ENCODE measurements at regions not wholly inside any gene's neighbourhood (a gene's known extent, or its start where the extent isn't known, plus 50 kb on each side); places are given as distances from the start of the nearest gene placed in this dataset.
A peak's percentile ranks its signal among the peaks of the same experiment; 100 is the strongest.
"Not testable (repeated sequence)": the region's sequence is repeated elsewhere in the genome, so short reads cannot be mapped to it uniquely, and the experiment has no call there.

- DNase-seq, result no peak
These were observed 99.0 kb upstream of the CDYL start for GRCh38 chr6:4677011-4677750.

- DNase-seq, result no peak
These were observed 100.2 kb upstream of the CDYL start for GRCh38 chr6:4676016-4676415.

GRCh38 chr6:4675121-4675520, 101.1 kb upstream of the CDYL start:
- no peak for DNase-seq

DNA sequence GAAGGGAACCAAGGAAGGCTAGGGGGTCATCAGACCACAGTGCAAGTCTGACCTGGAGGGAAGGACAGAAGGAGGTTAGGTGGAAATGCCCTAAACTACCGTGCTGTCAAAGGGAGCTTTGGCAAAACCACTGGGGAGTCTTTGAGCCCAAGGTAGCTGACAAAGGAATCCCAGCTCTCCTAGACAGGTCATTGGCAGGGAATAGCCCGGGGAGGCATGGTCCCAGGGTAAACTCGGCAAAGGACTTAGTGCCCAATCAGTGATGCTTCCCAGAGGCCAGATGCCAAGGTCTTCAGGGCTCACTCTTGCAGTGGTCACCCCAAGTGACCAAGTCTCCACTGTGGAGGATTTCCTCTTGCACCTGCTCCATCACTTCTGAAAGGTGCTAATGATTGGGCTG, 102.3 kb upstream of the CDYL start:
- DNase-seq, result no peak

DNA sequence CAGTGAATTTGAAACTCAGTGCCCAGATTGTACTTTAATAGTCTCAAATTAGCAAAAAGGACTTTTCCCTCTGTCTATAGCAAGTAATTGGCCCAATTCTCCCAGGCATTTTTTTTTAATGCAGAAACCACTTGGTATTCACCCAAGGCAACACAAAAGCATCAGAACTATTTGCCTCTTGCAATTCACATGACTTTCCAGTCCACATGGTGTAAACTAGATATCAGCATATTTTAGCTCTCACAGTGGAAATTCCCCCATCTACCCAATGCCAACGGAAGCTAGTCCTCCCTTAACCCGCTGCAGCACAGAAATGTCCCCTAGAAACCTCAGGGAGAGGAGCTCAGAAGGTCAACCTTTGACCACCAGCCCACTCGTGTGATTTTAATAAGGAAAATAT, 103.4 kb upstream of the CDYL start:
- DNase-seq, result peak; percentile 27

- DNase-seq, result no peak
These were observed 104.6 kb upstream of the CDYL start for GRCh38 chr6:4671587-4672115.

- DNase-seq, result no peak
These were observed 105.3 kb upstream of the CDYL start for GRCh38 chr6:4670824-4671409.

DNA sequence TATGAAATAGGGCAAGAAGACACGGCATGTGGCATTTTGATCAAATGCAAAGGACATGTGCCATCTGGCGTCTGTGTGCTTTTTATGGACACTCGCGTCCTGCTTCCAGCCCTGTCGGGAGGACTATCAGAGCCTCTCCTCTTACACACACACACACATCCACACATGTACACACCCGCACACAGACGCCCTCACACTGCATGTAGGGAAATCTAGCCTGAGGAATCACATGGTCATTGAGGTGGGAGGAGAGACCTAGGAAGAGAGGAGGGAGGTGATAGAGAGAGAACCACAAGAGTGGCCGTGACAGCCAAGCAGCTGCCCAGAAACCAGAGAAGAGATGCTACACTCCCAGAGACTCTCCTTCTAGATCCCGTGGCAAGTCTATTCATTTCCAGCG, 105.9 kb upstream of the CDYL start:
- DNase-seq, result no peak

GRCh38 chr6:4668271-4669179, 107.7 kb upstream of the CDYL start:
- DNase-seq, result no peak

- DNase-seq, result no peak
These were observed 108.6 kb upstream of the CDYL start for GRCh38 chr6:4667591-4667990.

- DNase-seq, result no peak
These were observed 109.2 kb upstream of the CDYL start for GRCh38 chr6:4666886-4667513.

DNA sequence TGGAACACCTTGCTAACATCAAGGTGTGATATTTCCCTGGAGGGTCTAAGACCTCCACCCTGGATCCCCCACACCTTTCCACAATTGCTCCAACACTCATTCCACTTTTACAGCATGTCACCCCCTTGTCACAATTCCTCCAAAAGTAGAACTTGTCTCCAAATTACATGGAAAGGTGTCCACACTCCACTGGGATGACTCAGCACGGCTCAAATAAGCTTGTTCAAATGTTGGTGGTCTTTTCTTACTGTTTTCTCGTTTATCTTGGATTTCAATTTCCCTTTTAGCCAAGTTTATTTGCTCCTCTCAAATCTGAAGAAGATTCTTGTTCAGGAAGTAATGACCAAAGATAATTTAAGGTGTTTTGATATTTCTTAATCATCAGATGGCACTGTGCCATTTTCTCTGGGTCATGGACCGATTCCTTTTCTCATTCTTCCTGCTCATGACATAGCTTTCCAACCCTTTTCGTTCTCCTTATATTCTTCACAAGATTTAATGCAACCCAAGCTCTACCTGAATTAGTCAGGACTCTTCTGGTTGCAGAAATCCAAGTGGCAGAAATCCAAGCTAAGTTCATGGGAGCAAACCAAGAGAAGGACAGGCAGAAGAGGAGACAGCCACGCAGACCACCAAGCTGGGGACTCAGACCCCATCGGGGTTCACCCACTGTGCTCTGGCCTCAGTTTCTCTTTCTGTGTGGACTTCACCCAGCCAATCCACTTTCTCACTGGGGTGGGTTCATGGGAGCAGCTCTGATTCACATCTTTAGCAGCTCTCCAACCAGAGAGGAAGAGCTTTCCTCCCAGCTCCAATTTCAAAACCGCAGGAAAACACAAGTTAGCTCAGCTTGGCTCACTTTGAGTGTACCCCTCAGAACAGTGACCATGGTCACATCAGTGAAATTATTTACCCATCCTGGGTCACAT, 110.5 kb upstream of the CDYL start:
- peak; percentile 30 for DNase-seq

DNA sequence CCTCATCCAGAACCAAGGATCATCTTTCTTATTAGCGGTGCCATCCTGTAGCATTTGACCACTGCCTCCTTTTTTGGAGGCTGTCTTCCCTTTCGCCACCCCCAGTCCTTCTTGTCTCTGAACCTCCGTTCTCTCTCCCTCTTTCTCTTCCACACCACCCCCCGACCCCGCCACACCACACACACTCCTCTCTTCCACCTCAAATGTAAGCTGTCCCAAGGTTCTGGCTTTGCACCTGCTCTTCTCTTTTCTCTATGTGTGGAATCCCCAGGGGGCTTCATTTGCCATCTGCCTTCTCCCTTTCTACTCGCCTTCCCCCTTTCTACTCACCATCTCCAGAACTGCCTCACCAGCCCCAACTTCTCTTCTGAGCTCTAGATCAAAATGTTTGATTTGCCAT, 111.3 kb upstream of the CDYL start:
- DNase-seq, result no peak

DNA sequence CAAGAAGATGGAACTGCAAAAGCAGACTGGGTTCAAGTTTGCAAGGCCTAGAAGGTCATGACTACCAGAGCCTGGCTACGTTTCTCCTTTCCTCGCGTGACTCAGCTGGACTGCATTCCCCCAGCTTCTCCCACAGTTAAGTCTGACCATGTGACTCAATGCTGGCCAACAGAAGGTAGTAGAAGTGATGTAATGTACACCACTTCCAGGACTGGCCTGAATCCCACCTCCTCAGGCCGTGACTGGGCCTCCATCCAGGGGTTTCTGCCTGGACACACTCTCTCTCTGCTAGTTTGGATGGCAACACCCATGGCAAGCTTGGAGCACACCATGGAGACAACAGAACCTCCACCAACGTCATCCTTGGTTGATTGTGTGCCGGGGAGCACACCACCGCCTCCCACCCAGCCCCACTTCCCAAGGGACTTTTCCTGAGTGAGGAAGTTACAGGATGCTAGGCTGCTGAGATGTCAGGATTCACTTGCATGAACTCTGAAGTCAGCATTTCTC, 112.0 kb upstream of the CDYL start:
- peak; percentile 65 for DNase-seq

- DNase-seq, result no peak
These were observed 113.3 kb upstream of the CDYL start for GRCh38 chr6:4662886-4663285.

GRCh38 chr6:4661391-4661790, 114.8 kb upstream of the CDYL start:
- no peak for DNase-seq

DNA sequence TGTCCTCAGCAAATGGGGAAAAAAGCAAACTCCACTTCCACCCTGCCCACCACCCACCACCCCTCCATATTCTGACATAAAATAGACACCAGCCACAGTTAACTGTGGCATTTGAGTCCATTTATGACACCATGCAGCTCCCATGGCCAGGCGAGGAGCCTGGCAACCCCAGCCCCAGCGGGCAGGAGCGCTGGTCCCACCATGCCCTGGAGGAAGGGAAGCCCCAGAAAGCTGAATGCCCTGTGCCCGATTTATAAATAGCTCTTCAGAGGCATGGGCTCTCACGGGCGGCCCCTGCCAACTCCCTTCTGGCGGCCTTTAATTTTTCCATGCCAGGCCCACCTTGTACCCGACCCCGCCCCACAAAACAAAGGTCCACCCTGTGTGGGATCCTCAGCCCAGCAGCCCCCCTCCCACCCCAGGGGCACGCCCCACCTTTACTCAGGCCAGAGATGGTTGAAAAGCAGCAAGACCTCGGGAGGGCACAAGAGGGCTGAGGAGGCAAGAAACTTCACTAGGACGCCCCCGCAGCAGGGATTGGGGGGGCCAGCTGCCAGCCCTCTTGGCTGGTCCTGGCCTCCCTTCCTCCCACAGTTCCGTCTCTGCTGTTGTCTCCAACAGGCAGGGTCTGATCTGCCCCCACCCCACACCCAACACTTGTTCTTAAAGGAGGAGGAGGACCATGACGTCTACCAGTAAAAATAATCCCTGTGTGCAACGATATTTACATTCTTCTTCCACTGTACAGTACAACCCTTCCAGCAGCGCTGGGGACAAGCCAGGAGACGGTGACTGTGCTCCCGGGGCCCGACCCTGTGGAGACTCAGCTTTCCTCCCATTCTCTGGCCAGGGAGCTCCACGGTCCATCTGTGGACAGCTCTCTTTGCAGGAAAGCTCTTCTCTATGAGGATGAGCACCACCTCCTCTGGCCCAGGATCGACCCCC, 115.6 kb upstream of the CDYL start:
- no peak for DNase-seq

DNA sequence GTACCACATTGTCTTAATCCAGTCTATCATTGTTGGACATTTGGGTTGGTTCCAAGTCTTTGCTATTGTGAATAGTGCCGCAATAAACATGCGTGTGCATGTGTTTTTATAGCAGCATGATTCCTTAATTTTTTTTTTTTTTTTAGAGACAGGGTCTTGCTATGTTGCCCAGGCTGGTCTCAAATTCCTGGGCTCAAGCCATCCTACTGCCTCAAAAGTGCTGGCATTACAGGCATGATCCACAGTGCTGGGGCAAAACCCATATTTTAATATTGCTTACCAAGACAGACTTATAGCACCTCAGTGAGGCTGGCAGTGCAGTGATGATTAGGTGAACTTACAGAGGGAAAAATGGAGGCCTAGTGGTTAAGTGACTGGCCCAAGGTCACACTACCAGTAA, 116.5 kb upstream of the CDYL start:
- DNase-seq, result not testable (repeated sequence)

GRCh38 chr6:4658486-4658885, 117.7 kb upstream of the CDYL start:
- no peak for DNase-seq

DNA sequence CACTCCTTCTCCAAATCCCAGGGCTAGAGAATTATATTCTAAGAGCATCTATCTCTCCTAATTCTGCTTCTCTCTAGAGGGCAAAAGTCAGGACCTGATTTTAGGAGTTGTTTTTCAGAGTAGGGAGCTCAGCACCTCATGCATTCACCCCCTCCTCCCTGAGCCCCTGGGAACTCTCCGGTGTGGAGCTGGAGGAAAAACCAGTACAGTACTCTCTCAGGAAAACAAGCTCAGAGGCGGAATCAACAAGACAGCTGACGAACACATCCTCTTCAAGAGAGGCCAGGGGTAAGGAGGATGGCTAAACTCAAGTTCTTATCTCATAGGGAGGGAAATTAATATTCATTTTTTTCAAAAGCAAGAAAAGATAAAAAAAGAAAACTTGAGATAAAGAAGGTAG, 120.1 kb upstream of the CDYL start:
- DNase-seq, result no peak
